Keratinocyte (primary cell): ENCODE measurements at regions not wholly inside any gene's neighbourhood (a gene's known extent, or its start where the extent isn't known, plus 50 kb on each side); places are given as distances from the start of the nearest gene placed in this dataset.

Source experiments
- CTCF ChIP-seq, 3 experiments: IDR thresholded peaks in 1 of 3; conservative IDR thresholded peaks in 1 of 3; optimal IDR thresholded peaks in 1 of 3; 2 replicates in 2 of 3; 3 replicates in 1 of 3; pipeline versions ENCODE3 to v1.5.1; 2011; ENCODE audit warnings: low read length in 3 of 3, mild to moderate bottlenecking in 3 of 3, moderate library complexity in 2 of 3, control low read depth in 1 of 3, inconsistent platforms in 1 of 3; ENCODE audit not compliant: insufficient read depth in 2 of 3; ENCODE audit errors: extremely low read depth in 1 of 3
- EZH2 ChIP-seq: IDR thresholded peaks from one replicate; pipeline ENCODE4 v1.6.1; 2012; ENCODE audit warnings: inconsistent platforms, mild to moderate bottlenecking, low read length, moderate library complexity

- TF ChIP-seq EZH2 (no peak), CTCF (optimal IDR thresholded peaks at IDR 0.05 in 1 of 3, IDR thresholded peaks at IDR 0.05 in 1 of 3, conservative IDR thresholded peaks at IDR 0.05 in 1 of 3; ENCODE audit: extremely low read depth in 1 of 3, insufficient read depth in 2 of 3, low read length in 3 of 3) (no peak)
Measured at GRCh38 chr4:135927651-135928050, 1604.6 kb downstream of the PCDH18 start.
